Ureter (tissue), 1 donor: ENCODE measurements at regions not wholly inside any gene's neighbourhood (a gene's known extent, or its start where the extent isn't known, plus 50 kb on each side); places are given as distances from the start of the nearest gene placed in this dataset.
"Not testable (repeated sequence)": the region's sequence is repeated elsewhere in the genome, so short reads cannot be mapped to it uniquely, and the experiment has no call there.

ENCODE experiments used
- DNase-seq: peaks from one replicate; pipeline ENCODE4 v3.0.0-alpha.2; 2020; ENCODE audit warnings: low spot score
- donor health status: DM: yes; HTN: yes; CAD: no.

GRCh38 chr9:30970186-30970585 lies 1414.3 kb upstream of the ACO1 start:
- no peak for DNase-seq

- no peak for DNase-seq
Measured at GRCh38 chr9:30970812-30971211, 1413.6 kb upstream of the ACO1 start.

DNA sequence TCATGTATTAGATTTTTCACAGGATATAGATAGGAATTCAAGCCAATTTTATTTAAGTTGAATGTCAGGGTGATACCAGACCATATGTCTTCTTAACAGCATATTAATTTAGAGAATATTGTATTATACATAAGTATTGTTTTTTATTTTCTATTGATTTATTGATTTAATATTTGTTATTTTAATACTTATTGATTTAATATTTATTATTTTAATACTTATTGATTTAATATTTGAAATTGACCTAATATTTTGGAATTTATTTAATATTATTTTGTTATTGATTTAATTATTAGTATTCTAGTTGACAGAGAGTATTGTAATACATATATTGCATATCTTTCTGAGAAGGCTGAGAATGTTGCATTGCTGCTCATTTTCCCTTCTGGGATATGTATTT lies 1411.8 kb upstream of the ACO1 start:
- DNase-seq = no peak

- no peak for DNase-seq
Measured at GRCh38 chr9:30977965-30978364, 1406.5 kb upstream of the ACO1 start.

DNA sequence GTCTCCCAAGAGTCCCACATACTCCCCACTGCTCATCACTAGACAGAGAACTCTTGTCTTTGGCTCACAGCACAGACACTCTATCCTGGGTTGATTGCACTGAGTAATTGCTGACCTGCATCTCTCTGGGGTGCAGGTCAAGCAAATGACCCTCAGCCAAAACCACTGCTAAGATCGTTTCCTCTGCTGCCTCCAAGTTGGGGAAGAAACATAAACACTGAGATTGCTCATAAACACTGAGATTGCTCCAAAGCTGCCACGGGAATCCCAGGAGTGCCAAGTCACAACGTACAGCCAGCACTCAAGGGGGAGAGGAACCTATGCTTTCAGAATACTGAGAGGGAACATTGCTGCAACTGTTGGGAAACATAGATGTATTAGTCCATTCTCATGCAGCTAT lies 1402.1 kb upstream of the ACO1 start:
- no peak for DNase-seq

DNA sequence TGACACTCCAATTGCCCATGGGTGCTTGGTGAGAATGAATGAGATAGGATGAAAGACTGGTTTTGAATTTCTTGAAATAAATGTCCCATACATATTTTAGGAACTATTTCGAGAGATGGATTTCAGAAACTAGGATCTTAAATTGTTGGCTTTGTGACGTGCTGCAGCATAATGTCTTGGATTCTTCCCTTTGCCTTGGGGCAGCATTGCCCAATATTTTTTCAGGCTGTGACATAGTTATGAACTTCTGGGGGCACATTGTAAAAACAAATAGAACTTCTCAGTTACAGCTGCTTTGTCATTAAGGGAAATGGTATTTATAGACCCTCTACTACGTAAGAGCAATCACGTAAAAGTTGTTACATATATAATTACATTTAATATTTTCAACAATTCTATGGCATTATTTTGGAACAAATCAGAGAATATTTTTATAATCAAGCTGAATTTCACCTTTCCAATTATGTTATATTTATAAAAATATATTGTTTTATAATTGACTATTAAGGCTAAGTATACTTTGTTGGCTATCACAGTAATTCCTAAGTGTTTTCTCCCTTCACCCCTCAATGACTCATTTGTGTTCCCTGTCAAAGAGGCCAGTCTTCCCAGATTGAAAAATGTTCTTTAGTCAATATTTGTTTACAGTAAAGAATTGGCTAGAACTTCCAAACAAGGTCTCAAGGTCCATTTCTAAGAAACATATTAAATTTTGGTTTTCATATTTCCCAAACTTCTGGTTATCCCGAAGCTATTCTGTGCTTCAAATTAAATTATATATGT lies 1388.3 kb upstream of the ACO1 start:
- DNase-seq = no peak

GRCh38 chr9:30996761-30997160 lies 1387.7 kb upstream of the ACO1 start:
- no peak for DNase-seq

DNA sequence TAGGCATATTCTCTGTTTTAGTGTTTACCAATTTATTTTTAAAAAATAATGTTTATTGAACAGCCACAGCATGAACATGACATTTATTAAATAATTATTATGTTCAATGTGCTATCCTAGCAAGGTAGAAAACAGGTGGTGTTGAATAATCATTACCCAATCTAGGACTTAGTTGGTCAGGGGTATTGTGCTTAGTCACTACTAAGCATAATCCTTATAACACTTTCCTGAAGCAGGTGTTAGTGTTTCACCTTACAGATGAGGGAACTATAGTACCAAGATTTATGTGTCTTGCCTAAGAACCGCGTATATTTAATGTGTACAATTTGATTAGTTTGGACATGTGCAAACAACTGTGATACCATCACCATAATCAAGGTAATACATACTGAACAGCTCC lies 1387.2 kb upstream of the ACO1 start:
- no peak for DNase-seq

- DNase-seq = no peak
Measured at GRCh38 chr9:31005086-31005665, 1379.3 kb upstream of the ACO1 start.

- DNase-seq = no peak
Measured at GRCh38 chr9:31013371-31013770, 1371.1 kb upstream of the ACO1 start.

GRCh38 chr9:31023847-31024246 lies 1360.6 kb upstream of the ACO1 start:
- no peak for DNase-seq

DNA sequence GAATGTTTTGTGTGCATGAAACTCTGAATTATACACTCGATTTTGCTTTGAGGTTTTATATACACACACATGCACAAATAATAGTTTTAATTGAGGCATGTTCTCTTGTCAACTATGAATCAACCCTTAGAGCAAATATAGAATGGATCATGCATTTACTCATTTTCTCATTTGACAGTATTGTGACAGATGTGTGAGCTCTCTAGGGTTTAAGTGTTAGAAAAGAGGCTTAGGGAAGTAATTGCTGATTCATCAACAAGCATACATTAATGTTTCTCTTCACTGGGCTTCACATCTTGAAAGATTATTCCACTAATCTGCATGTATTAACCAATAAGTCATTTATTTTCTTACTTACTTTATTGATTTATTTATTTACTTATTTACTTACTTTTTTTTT lies 1356.8 kb upstream of the ACO1 start:
- no peak for DNase-seq

GRCh38 chr9:31028137-31028536 lies 1356.3 kb upstream of the ACO1 start:
- no peak for DNase-seq

DNA sequence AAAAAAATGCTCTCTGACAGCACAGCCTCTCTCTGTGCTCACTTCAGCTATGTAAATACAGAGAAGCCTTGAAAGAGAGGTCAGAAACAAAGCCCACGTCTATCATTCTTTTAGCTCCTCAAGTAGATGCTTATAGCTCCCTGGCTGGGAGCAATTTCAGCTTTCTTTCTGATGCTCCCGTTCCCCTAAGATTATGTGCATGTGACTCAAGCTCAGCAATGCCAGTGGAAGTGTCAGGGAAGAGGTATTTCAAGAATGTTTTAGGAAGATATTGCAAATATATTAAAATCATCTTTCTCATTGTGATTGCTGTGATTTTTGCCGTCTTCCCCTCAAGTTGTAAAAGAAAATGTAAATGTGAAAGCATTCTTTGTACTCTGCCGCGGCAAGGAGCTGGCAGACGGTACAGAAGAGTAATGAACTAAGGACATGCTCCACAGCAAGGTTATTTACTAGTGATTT lies 1353.7 kb upstream of the ACO1 start:
- DNase-seq = no peak

DNA sequence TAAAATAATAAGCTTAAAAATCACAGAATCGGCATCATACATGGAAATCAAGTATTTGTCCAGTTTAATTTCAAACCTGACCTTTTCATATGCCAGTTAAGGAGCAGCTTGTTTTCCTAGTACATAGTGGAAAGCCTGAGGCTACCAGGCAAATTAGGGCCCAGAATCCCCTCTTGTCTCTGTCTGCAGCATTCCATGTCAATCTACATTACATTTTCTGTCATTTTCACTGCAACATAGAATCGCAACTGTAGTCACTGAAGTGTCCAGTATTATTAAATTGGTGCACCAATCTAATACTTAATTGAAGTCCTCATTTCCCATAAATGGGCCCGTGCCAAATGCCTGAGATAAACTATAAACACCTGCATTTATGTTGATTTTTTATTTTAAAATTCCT lies 1352.2 kb upstream of the ACO1 start:
- no peak for DNase-seq

DNA sequence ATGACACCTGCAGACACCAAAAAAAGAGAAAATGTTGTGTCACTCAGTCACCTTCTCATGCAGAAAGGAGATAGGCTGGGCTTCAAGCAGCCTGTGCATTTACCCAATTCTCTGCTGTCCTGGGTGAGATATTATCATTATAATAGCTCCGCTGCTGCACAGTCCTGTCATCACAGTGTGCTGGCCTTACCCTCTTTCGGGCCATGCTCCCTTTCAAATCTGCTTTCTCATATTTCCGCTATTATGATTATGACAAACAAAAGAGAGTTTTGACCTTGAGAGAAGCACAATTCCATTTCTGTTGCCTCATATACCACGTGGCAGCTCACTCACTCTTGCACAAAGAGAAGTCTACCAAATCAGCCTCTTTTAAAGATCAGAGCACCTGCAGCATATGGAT lies 1350.1 kb upstream of the ACO1 start:
- no peak for DNase-seq

DNA sequence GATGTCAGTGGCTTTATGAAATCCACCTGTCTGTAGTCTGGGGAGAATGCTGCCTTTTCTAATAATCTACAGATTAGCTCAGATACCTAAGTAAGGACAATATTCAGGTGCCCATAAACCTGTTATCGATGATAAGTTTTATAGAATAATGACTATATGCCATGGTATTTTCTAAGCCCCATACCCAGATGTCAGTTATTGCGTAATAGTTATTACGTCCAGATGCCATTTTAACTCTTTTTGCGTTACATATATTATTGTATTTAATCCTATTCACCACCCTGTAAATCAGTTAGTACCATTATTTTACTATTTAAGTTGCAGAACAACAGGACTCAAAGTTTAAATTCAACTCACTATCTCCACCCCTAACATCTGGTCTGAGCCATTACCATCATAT lies 1343.9 kb upstream of the ACO1 start:
- DNase-seq = no peak

- DNase-seq = no peak
Measured at GRCh38 chr9:31045810-31046209, 1338.6 kb upstream of the ACO1 start.

- DNase-seq = not testable (repeated sequence)
Measured at GRCh38 chr9:31061592-31061991, 1322.9 kb upstream of the ACO1 start.

- DNase-seq = no peak
Measured at GRCh38 chr9:31065691-31066090, 1318.8 kb upstream of the ACO1 start.

DNA sequence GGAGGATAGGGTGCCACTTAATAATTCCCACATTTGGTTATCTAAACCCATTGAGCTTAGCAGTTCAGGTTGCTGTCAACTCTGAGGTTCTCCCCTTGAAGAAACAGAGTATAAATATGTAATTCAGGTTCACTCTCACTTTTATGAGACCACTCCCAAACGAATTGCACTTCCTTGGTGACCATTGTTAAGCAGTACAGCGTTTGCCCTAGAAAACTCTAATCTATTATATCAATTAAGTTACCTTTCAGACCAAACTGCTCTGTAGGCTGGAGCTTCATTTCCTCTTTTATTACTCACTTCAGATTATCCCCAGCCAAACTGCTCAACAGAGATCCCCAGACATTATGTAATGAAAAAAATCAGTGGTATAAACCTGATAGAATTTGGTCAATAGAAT lies 1317.0 kb upstream of the ACO1 start:
- no peak for DNase-seq

DNA sequence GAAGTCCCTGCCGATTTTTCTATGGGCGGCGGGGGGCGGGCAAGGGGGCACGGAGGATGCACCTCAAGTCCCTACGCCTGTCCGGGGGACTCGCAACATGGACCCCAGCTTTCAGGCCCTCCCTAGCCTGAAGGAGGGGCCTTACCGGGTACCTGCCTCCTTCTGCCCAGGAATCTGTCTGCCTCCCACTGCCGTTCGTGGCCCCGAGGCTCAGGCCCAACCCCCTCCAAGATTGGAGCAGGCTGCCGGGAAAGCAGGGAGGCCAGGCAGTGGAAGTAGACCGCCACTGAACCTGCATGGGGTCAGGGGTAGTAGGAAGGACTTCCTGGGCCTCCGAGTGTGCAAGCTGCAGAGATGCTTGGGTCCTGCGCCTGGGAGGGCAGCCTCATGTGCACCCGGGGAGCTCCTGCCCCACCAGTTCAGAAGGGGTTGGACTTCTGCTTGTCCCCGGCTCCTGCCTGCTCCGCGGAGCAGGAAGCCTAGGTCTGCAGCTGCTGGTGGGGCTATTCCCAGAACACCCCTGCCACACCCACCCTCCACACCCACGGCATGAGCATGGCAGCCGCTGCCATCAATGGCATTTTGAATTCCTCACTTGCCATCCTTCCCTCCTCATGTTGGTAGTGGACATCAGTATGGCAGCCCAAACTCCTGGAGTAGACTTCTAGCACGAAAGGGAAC lies 1312.7 kb upstream of the ACO1 start:
- no peak for DNase-seq

DNA sequence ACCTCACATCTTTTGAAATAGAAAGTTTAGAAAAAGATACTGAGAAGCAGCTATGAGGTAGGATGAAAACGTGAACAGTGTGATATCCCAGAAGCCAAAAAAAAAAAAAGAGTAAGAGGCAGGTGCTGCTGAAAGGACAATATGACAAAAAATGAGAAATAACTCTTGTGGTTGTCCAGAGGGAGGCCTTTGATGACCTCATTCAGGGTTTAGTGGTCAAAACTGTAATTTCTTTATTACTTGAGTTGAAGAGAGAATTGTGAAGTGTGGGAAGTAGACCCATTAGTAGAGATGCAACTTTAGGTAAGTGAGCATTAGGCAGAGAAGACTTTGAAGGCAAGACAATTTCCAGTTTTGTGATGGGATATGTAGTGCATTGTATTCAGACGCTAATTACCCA lies 1306.3 kb upstream of the ACO1 start:
- no peak for DNase-seq
